Common myeloid progenitor, CD34-positive (primary cell): ENCODE measurements at regions not wholly inside any gene's neighbourhood (a gene's known extent, or its start where the extent isn't known, plus 50 kb on each side); places are given as distances from the start of the nearest gene placed in this dataset.

Experiments used
- CTCF ChIA-PET: fragments of 350-600 bp; sonication (Branson Sonifier 250); formaldehyde crosslinking; loops from one replicate; lab custom pipeline; 2021; ENCODE audit warnings: antibody characterized with exemption; lab: Charles Lee
- POLR2A ChIA-PET: fragments of 350-600 bp; sonication (Branson Sonifier 250); formaldehyde crosslinking; loops from one replicate; lab custom pipeline; 2021; ENCODE audit warnings: antibody characterized with exemption; lab: Charles Lee
- DNase-seq, 3 donors: peaks; one replicate each; pipeline versions ENCODE4 v3.0.0 to v3.0.0-alpha.2; 2013
- H3K27ac ChIP-seq, 2 experiments: 1 replicate in 1 of 2; 2 replicates in 1 of 2; pipeline ENCODE4 v1.7.0; 2013; ENCODE audit warnings: inconsistent platforms in 2 of 2, low read length in 2 of 2, mild to moderate bottlenecking in 2 of 2, low read depth in 1 of 2, moderate library complexity in 1 of 2; ENCODE audit not compliant: severe bottlenecking in 2 of 2, insufficient read depth in 1 of 2, poor library complexity in 1 of 2
- H3K27me3 ChIP-seq, 5 experiments: replicated peaks in 2 of 5; 1 replicate in 3 of 5; 2 replicates in 2 of 5; pipeline versions ENCODE4 v1.6.1 to v1.7.0; 2013; ENCODE audit warnings: low read length in 4 of 5, mild to moderate bottlenecking in 2 of 5, moderate library complexity in 2 of 5, inconsistent platforms in 1 of 5; ENCODE audit not compliant: insufficient read depth in 5 of 5, control insufficient read depth in 4 of 5
- H3K36me3 ChIP-seq, 4 experiments: 1 replicate in 2 of 4; 2 replicates in 2 of 4; pipeline versions ENCODE4 v1.6.1 to v1.7.0; 2013; ENCODE audit warnings: low read length in 3 of 4, control low read depth in 1 of 4, mild to moderate bottlenecking in 1 of 4; ENCODE audit not compliant: control insufficient read depth in 4 of 4, insufficient read depth in 4 of 4
- H3K4me1 ChIP-seq, 4 experiments: 1 replicate in 3 of 4; 2 replicates in 1 of 4; pipeline versions ENCODE4 v1.6.1 to v1.7.1; 2013; ENCODE audit warnings: low read length in 3 of 4, mild to moderate bottlenecking in 3 of 4, control low read depth in 1 of 4, inconsistent platforms in 1 of 4, moderate library complexity in 1 of 4; ENCODE audit not compliant: control insufficient read depth in 4 of 4, insufficient read depth in 4 of 4; ENCODE audit errors: control extremely low read depth in 1 of 4
- H3K4me3 ChIP-seq, 7 experiments: 1 replicate in 4 of 7; 2 replicates in 3 of 7; pipeline versions ENCODE4 v1.5.1 to v1.7.0; 2013; ENCODE audit warnings: mild to moderate bottlenecking in 7 of 7, low read length in 6 of 7, moderate library complexity in 6 of 7, inconsistent platforms in 2 of 7, low read depth in 2 of 7, control low read depth in 1 of 7; ENCODE audit not compliant: insufficient read depth in 4 of 7, control insufficient read depth in 1 of 7; ENCODE audit errors: extremely low read depth in 1 of 7
- H3K9me3 ChIP-seq, 5 experiments: 1 replicate in 4 of 5; 2 replicates in 1 of 5; pipeline versions ENCODE4 v1.6.1 to v1.7.1; 2013; ENCODE audit warnings: low read length in 4 of 5, mild to moderate bottlenecking in 2 of 5, inconsistent platforms in 1 of 5, low read depth in 1 of 5, moderate library complexity in 1 of 5; ENCODE audit not compliant: control insufficient read depth in 4 of 5, insufficient read depth in 2 of 5; ENCODE audit errors: control extremely low read depth in 1 of 5
- WGBS: methylation state at CpG from one replicate; pipeline ENCODE4 v1.1.5; 2013; ENCODE audit not compliant: insufficient coverage; 5-methylcytosine and 5-hydroxymethylcytosine counted together

DNA sequence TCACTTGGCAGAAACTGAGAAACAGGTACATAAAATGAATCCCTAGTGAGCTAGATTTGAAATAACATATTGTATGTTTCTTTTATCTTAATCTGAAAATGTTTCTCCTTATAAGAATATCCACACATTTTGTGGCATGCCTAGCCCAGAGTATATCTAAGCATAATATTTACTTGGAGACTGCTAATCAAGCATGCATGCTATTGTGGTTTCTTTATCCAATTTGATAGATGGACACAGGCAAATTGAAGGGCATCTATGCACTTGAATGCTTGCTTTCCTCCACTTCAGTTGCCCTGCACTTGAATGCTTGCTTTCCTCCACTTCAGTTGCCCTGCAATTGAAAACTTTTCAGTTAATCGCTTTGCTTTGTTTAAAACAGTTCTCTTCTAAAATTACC lies 729.8 kb downstream of the TBC1D32 start:
- Histone ChIP-seq H3K27ac (no peak overlapping the region), H3K9me3 (no peaks in the 10 kb centered on the region), H3K4me1 (no peaks in the 10 kb centered on the region), H3K4me3 (no peak overlapping the region), H3K36me3 (no peaks in the 10 kb centered on the region), H3K27me3 (no peaks in the 10 kb centered on the region)
- WGBS, result no CpG with 5 or more reads among the region's 1 CpG
- CTCF ChIA-PET, result interaction anchor here (1.6 kb wide), 1 partner anchor 9 kb away, joined by 5 read pairs; no protein-coding TSS in a partner anchor
- DNase-seq, result no peak
- POLR2A ChIA-PET, result no interaction called here

DNA sequence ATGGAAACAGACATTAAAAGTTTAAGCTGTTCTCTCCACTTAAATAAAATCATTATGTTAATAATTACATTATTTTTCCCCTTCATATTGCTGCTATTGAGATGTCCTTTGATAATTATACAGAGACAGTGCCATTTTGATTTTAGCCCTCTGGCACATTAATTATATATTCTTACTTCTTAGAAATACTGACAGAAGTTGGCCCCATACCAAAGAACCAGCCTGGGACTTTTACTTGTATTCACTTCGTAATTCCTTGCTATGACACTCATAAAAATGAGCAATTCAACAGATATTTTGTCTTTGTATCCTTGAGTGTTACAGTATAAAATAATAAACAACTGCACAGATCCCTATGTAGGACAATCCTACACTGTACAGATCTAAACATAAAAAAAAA lies 743.7 kb downstream of the TBC1D32 start:
- H3K9me3 ChIP-seq, result no peaks in the 10 kb centered on the region
- CTCF ChIA-PET, result no interaction called here
- no peak overlapping the region for H3K4me3 ChIP-seq
- POLR2A ChIA-PET, result no interaction called here
- no peaks in the 10 kb centered on the region for H3K4me1 ChIP-seq
- no CpG with 5 or more reads among the region's 1 CpG for WGBS
- H3K27ac ChIP-seq, result no peak overlapping the region
- DNase-seq, result no peak
- no peaks in the 10 kb centered on the region for H3K27me3 ChIP-seq
- H3K36me3 ChIP-seq, result no peaks in the 10 kb centered on the region

DNA sequence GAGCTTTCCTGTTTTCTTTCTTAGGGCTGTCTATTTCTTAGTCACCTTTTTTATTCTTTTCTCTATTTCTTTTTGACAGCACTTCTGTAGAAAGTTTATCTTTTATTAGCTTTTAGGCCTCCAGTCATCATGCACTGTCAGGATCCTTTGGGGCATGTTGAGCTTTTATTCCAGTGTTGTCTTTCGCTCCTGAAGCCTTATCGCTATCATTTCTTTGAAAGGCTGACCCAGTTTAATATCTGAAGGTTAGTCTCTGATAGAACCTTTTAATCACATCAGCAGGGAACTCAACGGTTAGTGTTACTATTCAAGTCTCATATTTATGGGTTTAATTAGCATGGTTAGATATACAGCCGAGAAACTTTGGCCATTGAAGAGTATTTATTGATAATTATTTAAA lies 745.9 kb downstream of the TBC1D32 start:
- Histone ChIP-seq H3K4me1 (no peaks in the 10 kb centered on the region), H3K27ac (no peak overlapping the region), H3K4me3 (no peak overlapping the region), H3K27me3 (no peaks in the 10 kb centered on the region), H3K9me3 (no peaks in the 10 kb centered on the region), H3K36me3 (no peaks in the 10 kb centered on the region)
- CTCF ChIA-PET, result no interaction called here
- WGBS, result 100% methylated on average over 2 of the region's 4 CpGs
- POLR2A ChIA-PET, result no interaction called here
- DNase-seq, result no peak

DNA sequence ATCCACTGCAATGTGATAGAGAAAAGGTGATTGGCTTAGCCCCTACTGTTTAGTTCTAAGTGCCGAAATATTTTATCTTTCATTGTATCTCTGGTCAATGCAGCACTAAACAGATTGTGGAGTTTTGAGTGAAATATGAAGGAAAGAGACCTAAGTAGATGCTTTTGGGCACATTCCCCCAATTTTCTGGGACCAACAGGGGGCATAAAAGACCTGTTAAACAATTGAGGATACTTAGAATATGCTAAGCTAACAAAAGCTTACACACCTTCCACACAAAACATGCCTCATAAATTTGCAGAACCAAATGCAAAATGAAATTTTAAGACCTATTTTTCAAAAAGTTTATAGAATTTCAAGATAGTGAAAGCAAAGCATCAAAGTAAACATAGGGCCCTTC lies 746.9 kb downstream of the TBC1D32 start:
- ChIA-PET POLR2A (no interaction called here), CTCF (no interaction called here)
- DNase-seq, result no peak
- Histone ChIP-seq H3K27ac (no peak overlapping the region), H3K4me3 (no peak overlapping the region), H3K9me3 (no peaks in the 10 kb centered on the region), H3K27me3 (no peaks in the 10 kb centered on the region), H3K4me1 (no peaks in the 10 kb centered on the region), H3K36me3 (no peaks in the 10 kb centered on the region)
- WGBS, result 83% methylated on average over 1 of the region's 1 CpG

DNA sequence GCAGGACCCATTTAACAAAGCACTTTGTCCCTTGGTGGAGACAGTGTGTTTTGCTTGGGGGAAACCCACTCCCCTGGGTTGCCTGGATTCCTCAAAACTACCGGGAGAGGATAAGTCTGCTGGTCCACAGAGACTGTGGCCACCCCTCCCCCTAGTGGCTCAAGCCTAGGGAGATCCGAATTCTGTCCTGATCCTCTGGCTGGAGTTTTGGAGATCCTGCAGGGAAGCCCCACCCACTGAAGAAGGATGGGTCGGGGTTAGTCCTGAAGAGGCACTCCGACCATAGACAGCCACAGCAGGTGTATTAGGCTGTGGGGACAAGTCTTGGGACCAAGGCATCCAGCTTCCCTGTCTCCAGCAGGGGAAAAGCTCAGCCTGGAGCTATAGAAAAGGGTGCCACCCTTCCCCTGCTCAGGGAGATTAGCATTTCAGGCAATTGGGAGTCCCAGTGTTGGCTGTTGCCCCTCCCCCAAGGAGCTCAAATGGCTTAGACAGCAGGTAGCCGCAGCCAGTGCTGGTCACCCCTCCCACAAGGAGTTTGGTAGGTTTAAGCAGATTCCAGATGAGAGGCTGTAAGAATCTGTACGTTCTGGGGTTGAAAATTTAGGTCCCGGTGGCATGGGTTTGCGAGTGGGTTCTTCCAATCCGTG lies 750.0 kb downstream of the TBC1D32 start:
- ChIA-PET CTCF (no interaction called here), POLR2A (no interaction called here)
- WGBS, result 92% methylated on average over 6 of the region's 9 CpGs

DNA sequence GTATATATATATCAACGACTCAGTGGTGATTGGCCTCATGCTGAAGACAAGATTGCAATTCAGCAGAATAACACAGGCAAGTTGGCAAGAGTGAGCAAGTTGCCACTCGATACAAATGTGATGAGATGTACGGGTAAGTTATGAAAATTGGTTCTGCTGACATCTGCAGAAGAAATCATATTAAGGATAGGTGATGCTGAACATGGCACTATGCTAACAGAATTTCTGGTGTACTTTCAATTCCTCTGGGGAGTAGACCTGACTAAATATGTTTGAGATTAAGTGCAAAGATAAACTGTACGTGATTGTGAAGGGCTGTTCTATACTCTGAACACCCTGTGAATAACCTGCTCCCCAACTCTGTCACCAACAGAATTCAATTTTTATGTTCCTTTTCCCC lies 758.2 kb downstream of the TBC1D32 start:
- Histone ChIP-seq H3K4me3 (no peak overlapping the region), H3K9me3 (peaks cover 0 to 2% (median 0%) of the 10 kb centered on the region in 5 experiments), H3K27me3 (no peaks in the 10 kb centered on the region), H3K27ac (no peak overlapping the region), H3K4me1 (no peaks in the 10 kb centered on the region), H3K36me3 (no peaks in the 10 kb centered on the region)
- WGBS, result 100% methylated on average over 3 of the region's 4 CpGs
- POLR2A ChIA-PET, result no interaction called here
- no peak for DNase-seq
- CTCF ChIA-PET, result no interaction called here

More for the DNA sequence above, 750.0 kb downstream of the TBC1D32 start:
- Histone ChIP-seq H3K4me1 (no peaks in the 10 kb centered on the region), H3K4me3 (no peak overlapping the region), H3K9me3 (peaks cover 0 to 2% (median 0%) of the 10 kb centered on the region in 5 experiments), H3K27ac (no peak overlapping the region), H3K27me3 (no peaks in the 10 kb centered on the region), H3K36me3 (no peaks in the 10 kb centered on the region)
- no peak for DNase-seq

DNA sequence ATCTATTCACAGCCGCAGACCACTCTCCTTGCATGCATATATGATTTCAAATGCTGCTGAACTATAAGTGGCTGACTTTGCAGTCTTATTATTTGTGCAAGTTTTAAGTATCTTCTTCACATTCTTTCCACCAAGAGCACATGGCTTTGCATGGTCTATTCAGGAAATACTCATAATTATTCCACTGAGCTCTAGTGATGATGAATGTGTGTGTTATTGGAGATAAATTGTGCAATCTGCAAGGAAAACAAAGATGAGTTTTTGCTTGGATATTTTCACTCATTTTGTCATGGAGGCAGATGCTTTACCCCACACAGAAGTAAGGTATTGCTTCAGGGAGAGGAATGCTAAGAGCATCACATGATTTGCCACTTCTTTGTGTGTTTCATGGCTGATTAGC lies 764.6 kb downstream of the TBC1D32 start:
- ChIA-PET CTCF (no interaction called here), POLR2A (no interaction called here)
- no peaks in the 10 kb centered on the region for H3K4me1 ChIP-seq
- no peaks in the 10 kb centered on the region for H3K9me3 ChIP-seq
- DNase-seq, result no peak
- no peaks in the 10 kb centered on the region for H3K27me3 ChIP-seq
- no peak overlapping the region for H3K27ac ChIP-seq
- no peaks in the 10 kb centered on the region for H3K36me3 ChIP-seq
- no peak overlapping the region for H3K4me3 ChIP-seq
- WGBS, result no CpG with 5 or more reads among the region's 1 CpG
